ENCODE measurements at regions not wholly inside any gene's neighbourhood (a gene's known extent, or its start where the extent isn't known, plus 50 kb on each side); places are given as distances from the start of the nearest gene placed in this dataset.

- intact Hi-C loops (cut with DNase I) = no loop called here
- ATAC-seq (ENCODE audit: poor library complexity) = no peak
Observed at GRCh38 chr13:89865164-89866064, 1482.1 kb upstream of the MIR17HG start.

GRCh38 chr13:89869312-89869711 is 1478.2 kb upstream of the MIR17HG start:
- no peak for ATAC-seq (ENCODE audit: poor library complexity)
- intact Hi-C loops (cut with DNase I) = no loop called here
- DNase-seq = no peak

More at GRCh38 chr13:89865164-89866064, 1482.1 kb upstream of the MIR17HG start:
- no peak for DNase-seq

DNA sequence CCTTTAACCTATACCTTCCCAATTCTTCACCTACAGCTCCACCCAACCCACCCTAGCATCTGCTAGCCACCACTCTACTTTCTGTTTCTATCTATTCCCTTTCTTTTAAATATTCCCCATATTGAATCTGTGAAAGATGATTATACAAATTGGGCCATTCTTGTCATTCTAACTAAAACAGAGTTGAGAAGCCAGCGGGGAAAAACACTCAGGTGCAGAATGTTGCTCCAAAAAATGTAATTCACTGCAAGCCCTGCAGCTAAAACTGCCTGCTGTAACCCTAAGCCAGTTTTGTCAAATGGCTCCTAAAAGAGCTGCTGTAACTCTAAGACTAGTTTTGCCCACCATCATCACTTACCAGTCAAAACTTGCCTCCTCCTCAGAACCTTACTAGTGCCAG is 1468.6 kb upstream of the MIR17HG start:
- intact Hi-C loops (cut with DNase I) = no loop called here
- ATAC-seq (ENCODE audit: poor library complexity) (no peak), DNase-seq (no peak)

GRCh38 chr13:89880201-89880600 is 1467.3 kb upstream of the MIR17HG start:
- ATAC-seq (ENCODE audit: poor library complexity) (no peak), DNase-seq (no peak)
- intact Hi-C loops (cut with DNase I) = no loop called here

GRCh38 chr13:89883893-89884448 is 1463.5 kb upstream of the MIR17HG start:
- intact Hi-C loops (cut with DNase I) = no loop called here
- ATAC-seq (ENCODE audit: poor library complexity) = no peak

DNA sequence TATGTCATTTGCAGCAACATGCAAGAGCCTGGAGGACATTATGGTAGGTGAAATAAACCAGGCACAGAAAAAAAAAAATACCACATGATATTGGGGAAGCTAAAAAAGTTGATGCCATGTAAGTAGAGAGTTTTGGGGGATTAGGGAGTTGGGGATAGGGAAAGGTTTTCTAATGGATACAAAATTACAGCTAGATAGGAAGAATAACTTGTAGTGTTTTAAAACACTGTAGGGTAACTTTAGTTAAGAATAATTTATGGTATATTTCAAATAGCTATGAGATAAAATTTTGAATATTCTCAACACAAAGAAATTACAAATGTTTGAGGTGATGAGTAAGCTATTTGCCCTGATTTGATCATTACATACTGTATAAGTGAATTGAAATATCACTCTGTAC is 1456.7 kb upstream of the MIR17HG start:
- intact Hi-C loops (cut with DNase I) = no loop called here
- DNase-seq = no peak
- ATAC-seq (ENCODE audit: poor library complexity) = no peak

More at GRCh38 chr13:89883893-89884448, 1463.5 kb upstream of the MIR17HG start:
- no peak for DNase-seq

- DNase-seq = no peak
- ATAC-seq (ENCODE audit: poor library complexity) = no peak
- intact Hi-C loops (cut with DNase I) = no loop called here
Observed at GRCh38 chr13:89891416-89891815, 1456.1 kb upstream of the MIR17HG start.

DNA sequence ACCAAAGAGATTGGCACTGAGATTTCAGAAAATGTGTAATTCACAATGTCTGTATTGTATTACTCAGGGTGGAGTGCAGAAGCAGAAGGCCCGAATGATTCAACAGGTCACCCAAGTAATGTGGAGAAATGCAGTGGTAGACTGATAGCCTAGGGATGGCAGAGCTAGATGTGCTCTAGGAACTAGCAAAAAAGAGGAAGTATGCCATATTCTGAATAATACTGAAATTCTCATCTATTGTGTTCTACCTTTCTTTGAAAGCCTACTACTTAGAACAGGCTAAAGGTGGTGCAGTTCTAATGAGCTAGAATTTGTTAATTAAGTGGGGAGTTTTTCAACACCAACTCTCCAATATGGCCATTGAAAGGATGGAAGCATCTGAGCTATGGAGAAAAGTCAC is 1449.8 kb upstream of the MIR17HG start:
- DNase-seq (no peak), ATAC-seq (ENCODE audit: poor library complexity) (no peak)
- intact Hi-C loops (cut with DNase I) = no loop called here

GRCh38 chr13:89899302-89900103 is 1448.0 kb upstream of the MIR17HG start:
- ATAC-seq (ENCODE audit: poor library complexity) (no peak), DNase-seq (no peak)
- intact Hi-C loops (cut with DNase I) = no loop called here

DNA sequence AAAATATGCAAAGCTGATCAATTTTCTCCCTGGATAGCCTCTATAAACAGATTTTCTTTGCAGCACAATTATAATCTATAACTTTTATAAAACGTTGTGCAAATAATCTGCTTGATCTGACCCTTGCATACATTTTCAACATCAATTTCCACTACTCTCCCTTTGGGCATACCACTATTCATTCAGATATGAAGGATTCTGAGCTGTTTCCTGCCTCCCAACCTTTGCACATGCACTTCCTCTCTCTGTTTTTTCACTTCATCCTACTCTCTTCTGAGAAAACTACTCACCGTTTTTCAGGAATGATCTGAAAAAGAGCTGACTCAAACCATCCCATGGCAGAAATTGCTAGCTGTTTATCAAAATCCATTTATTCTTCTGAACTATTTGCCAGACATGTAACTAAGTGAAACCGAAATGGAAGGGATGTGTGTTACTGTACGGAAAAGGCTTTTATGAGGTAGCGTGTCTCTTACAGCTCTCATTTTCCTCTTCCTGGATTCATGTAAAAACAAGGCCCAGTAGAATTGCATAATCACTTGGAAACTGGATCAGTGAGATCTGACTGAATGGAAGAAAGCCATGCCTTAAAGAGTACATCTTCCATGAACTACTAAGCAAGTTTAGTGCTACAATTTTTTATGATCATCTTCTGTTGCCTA is 1447.3 kb upstream of the MIR17HG start:
- no peak for ATAC-seq (ENCODE audit: poor library complexity)
- intact Hi-C loops (cut with DNase I) = no loop called here
- no peak for DNase-seq

GRCh38 chr13:89902223-89902622 is 1445.3 kb upstream of the MIR17HG start:
- intact Hi-C loops (cut with DNase I) = no loop called here

DNA sequence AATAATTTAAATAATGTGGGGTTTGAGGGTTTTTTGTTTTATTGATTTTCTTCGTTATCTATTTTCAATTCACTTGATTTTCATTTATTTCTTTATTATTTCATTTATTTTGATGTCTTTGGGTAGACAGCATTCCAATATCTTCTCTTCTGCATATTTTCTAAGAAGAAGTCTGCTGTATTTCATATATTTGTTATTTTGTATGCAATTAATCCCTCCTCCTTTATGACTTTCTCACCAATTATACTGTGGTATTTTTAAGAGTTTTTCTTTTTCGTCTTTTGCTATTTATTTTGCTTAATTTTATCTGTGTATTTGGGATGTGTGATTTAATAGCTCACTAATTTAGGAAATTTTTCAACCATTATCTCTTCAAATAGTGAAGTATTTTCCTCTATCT is 1444.4 kb upstream of the MIR17HG start:
- intact Hi-C loops (cut with DNase I) = no loop called here
- ATAC-seq (ENCODE audit: poor library complexity) = no peak
- DNase-seq = no peak

More at GRCh38 chr13:89902223-89902622, 1445.3 kb upstream of the MIR17HG start:
- DNase-seq = no peak
- no peak for ATAC-seq (ENCODE audit: poor library complexity)

DNA sequence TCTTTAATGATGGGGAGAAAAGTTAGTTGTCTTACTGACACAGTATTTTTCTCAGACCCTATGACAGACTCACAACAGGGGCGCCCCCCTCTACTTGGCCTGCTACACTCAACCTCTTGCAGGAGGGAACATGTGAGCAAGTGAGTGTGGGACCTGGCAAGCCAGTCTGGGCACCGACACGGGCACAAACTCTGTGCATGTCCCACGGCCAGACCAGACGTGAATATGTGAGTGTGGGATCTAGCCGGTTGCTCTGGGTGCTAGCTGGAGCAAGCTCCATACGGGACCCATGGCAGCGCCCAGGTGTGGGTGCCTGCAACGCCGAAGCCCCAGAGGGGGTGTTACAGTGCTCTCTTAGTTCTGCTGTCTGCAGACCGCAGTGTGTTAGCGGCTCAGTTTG is 1437.3 kb upstream of the MIR17HG start:
- ATAC-seq (ENCODE audit: poor library complexity) = no peak
- intact Hi-C loops (cut with DNase I) = no loop called here

DNA sequence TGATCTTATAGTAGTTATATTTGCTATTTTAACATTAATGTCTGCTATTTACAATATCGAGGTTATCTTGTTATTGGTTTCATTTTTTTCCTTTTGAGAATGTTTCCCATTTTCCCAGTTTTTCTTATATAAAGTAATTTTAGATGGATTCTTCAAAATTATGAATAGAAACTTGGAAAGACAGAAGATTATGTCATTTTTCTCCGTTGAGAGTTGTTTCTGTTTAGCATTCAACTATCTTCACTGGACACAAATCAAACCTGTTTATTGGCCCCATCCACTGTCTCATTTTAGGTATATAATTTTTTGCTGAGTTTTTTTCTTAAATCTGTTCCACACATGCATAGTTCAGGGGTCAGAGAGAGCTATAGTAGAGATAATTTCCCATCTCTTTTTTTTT is 1430.9 kb upstream of the MIR17HG start:
- ATAC-seq (ENCODE audit: poor library complexity) = no peak
- intact Hi-C loops (cut with DNase I) = no loop called here
- no peak for DNase-seq

More for the DNA sequence above, 1437.3 kb upstream of the MIR17HG start:
- no peak for DNase-seq

- intact Hi-C loops (cut with DNase I) = no loop called here
- ATAC-seq (ENCODE audit: poor library complexity) (no peak), DNase-seq (no peak)
Observed at GRCh38 chr13:89920461-89920860, 1427.0 kb upstream of the MIR17HG start.

GRCh38 chr13:89923052-89923451 is 1424.4 kb upstream of the MIR17HG start:
- intact Hi-C loops (cut with DNase I) = no loop called here
- DNase-seq = no peak
- ATAC-seq (ENCODE audit: poor library complexity) = no peak

- intact Hi-C loops (cut with DNase I) = no loop called here
- ATAC-seq (ENCODE audit: poor library complexity) = no peak
Observed at GRCh38 chr13:89923736-89924135, 1423.8 kb upstream of the MIR17HG start.

GRCh38 chr13:89925107-89925506 is 1422.4 kb upstream of the MIR17HG start:
- DNase-seq = no peak
- ATAC-seq (ENCODE audit: poor library complexity) = no peak
- intact Hi-C loops (cut with DNase I) = no loop called here

More at GRCh38 chr13:89923736-89924135, 1423.8 kb upstream of the MIR17HG start:
- no peak for DNase-seq

- DNase-seq = no peak
- intact Hi-C loops (cut with DNase I) = no loop called here
Observed at GRCh38 chr13:89930861-89931260, 1416.6 kb upstream of the MIR17HG start.

More at GRCh38 chr13:89930861-89931260, 1416.6 kb upstream of the MIR17HG start:
- no peak for ATAC-seq (ENCODE audit: poor library complexity)

All from Right ventricle myocardium superior (tissue), 1 donor.